ENCODE measurements at regions not wholly inside any gene's neighbourhood (a gene's known extent, or its start where the extent isn't known, plus 50 kb on each side); places are given as distances from the start of the nearest gene placed in this dataset.

DNA sequence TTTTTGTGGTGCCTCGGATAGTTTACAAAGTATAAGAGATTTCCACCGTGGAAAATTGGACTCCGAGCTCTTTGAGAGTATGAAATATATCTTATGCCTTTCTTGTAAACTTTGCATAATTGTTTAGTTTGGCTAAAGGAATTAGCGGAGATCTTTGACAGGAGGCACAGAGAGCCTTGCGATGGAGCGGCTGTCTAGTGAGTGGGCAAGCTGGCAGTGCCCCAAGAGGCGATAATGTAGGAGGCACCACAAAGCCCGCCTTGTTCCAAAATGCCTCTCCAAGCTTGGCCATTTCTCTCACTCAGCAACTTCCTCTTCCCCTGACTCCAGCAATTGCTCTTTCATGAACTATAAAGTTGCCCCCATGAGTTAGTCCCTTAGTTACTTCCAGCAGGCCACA is 270.1 kb upstream of the PRICKLE1 start:
- no peak for DNase-seq (ENCODE audit: low read depth)

DNA sequence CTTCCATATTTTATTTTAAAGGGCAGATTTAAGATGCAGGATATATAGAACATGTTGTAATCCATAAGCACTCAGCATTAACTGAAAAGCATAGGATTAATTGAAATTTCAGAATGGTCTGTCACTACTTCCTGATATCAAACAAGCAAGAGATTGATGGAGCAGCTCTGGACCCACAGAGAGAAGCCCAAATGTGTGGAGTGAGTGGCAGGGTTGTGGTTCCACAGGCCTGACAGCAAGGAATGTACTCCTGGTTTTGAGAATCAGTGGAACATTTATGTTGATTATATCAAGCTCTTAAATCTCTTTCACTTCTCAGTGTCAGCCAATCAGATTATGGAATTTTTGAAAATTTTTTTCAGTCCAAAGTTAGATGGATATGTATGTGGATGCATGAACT is 267.6 kb upstream of the PRICKLE1 start:
- no peak for DNase-seq (ENCODE audit: low read depth)

DNA sequence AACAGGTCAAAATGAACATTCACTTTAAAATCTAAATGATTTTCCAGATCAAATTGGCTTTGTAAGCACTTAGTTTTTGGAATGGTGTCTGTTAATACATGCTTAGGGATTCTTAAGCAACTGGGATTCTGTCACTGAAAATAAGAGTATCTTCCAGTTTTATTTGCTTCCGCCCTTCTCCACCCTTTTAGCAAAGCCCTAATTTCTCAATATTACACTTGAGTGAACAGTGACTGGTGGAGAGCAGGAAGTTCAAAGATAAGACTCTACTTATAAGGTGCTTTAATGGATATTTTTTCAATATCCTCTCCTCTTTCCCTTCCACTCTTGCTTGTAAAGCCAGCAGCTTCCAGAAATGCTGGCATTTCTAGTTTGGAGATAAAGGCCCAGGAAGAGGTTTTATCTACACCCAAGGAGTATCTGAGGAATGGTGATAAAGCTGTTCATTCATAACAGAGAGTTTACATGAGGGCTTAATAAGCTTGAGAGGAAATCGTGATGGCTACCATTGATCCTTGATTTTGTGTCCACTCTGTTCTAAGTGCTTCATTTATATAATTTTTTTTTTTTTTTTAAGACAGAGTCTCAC is 265.9 kb upstream of the PRICKLE1 start:
- DNase-seq (ENCODE audit: low read depth) = no peak

DNA sequence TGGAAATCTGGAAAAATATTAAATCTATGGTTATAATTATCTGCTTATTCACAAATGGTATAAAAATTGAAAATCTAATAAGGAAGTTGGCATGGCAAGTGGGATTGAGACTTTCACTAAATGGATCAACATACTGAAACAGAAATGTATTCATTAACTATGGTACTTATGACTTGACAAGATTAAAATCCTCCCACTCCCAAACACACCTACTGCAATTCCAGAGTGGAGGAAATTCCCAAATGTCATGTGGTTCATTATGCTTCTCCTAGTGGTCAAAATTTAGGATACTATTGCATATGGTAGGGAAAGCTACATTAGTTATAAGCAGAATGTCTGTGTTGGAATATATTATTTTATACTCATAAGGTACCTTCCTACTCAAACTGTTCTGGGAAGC is 265.3 kb upstream of the PRICKLE1 start:
- DNase-seq (ENCODE audit: low read depth) = no peak

DNA sequence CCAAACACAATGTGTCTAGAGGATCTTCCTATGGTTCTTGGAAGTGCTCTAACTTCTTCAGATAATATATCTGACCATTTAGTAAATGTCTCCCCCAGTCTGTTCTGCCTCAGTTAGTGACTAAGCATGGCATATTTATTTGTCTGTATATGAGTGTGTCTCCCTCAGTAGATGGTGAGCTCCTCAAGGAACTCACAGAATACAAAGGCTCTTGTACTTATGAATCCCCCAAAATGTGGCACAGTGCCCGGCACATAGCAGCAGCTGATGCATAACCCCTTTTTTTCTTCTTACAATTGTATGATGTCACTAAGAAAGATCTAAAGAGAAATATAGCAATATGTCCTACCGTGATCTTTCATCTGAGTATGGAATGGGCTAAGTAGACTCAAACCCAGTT is 264.7 kb upstream of the PRICKLE1 start:
- no peak for DNase-seq (ENCODE audit: low read depth)

DNA sequence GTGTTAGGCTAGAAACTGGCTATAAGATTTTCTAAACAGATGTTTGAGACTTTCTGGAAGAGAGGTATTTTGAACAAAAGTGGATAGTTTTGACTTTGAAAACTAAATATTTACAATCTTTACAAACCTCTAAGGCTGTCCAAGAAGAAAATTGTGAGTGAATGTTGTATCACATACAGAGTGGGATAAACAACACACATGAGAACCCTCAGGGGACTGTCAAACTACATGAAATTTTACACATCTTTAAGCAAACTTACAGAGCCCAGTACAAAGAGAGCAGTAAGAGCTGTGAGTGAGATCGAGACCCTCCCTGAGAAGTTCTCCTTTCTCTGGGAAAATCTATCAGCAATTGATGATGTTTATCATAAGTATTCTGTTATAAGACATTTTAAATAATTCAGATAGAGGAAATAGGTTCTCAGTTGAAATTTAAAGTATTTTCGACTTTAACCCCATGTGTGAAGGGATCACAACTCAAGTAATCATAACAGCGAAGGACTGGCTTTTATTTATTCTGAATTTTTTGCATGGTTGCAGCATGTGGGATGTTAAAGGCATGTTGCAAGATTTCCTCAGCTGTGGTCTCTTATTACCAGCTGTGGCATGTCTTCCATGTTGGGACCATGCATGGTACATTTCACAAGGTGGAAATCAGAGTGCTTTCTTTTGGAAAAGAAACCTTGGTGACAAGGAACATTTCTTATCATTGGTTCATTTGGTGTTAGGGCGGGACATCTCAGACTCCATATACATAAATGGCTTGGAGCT is 264.0 kb upstream of the PRICKLE1 start:
- no peak for DNase-seq (ENCODE audit: low read depth)

DNA sequence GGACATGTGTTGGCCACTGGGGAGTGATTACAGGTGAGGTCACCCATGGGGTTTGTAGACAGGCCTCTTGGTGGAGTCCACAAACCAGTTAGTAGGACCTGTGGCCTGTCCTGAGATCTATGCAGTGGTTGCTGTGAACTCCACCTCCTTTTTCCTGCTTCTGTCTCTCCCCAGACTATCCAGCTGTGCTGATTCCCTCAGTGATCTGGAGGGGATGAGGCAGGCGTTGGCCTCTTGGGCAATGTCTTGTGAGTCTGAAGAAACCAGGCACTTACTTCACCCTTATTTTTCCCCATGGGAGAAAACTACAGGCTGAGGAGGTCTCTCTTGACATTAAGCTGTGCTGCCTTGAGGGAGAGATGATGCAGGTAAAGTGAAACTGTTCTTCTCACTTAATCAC is 257.2 kb upstream of the PRICKLE1 start:
- DNase-seq (ENCODE audit: low read depth) = no peak

DNA sequence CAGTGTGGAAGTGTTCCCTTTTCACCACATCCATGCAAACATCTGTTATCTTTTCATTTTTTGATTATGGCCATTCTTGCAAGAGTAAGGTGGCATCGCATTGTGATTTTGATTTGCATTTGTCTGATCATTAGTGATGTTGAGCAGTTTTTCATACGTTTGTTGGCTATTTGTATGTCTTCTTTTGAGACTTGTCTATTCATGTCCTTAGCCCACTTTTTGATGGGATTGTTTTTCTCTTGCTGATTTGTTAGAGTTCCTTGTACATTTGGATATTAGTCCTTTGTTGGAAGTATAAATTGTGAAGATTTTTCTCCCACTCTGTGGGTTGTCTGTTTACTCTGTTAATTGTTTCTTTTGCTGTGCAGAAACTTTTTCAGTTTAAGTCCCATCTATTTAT is 244.5 kb upstream of the PRICKLE1 start:
- DNase-seq (ENCODE audit: low read depth) = no peak

DNA sequence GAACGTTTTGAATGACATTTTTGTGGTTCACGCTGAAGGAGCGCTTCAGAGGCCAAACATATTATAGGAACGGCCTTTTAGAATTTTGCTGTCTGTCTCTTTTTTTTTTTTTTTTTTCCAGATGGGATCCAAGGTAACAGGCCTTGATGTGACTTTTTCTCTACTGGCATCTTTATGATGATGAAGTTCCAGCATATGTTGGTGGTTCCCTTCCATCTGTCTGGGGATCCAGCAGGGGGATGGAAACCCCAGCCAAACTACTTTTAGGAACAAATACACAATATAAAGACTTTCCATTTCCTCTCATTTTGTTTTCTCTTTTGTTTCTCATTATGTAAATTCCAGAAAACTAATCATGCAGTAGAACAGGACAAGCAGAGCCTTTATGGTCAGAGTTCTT is 239.3 kb upstream of the PRICKLE1 start:
- no peak for DNase-seq (ENCODE audit: low read depth)

DNA sequence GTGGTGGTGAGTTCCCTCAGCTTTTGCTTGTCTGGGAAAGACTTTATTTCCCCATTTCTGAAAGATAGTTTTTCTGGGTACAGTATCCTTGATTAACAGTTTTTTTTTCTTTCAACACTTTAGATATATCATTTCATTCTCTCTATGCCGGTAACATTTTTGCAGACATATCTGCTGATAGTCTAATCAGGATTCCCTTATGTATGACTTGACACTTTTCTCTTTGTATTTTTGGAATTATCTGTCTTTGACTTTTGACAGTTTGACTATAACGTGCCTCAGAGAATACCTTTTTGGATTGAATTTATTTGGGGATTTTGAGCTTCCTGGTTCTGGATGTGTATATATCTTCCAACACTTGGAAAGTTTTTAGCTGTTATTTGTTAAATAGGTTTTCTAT is 234.8 kb upstream of the PRICKLE1 start:
- DNase-seq (ENCODE audit: low read depth) = no peak

DNA sequence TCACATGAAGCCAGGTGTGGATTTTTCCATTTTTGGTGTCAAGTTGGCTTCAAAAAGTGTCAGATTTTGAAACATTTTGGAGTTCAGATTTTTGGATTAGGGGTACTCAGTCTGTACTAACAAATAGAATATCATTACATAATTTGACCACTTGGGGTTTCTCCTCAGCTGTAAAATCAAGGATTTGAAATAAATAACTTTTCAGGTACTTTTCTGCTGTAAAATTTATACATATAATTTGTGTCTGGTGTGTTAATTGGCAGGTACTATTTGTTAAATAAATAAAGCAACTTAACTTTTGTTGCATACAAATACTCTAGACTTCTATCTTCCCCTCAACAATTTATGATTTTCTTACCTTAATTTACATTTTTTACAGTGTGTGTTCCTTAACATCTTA is 234.1 kb upstream of the PRICKLE1 start:
- no peak for DNase-seq (ENCODE audit: low read depth)

DNA sequence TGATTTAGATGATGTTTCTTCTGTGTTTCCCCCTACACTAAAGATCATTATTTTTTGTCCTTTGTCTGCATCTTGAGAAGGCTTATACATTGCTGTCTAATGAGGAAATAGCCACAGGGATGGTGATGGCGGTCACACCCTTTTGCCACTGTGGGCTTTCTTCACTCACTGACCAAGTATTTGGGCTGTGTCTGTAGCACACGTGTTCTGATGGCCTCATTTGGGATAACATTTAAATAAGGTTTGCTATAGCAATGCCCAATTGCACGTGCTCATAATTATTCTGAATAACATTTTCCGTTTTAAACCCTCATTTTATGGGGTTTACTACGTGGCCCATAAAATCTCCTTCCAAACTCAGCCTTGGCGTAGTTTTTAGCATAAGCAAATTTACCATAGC is 230.3 kb upstream of the PRICKLE1 start:
- peak; percentile 42 for DNase-seq (ENCODE audit: low read depth)

DNA sequence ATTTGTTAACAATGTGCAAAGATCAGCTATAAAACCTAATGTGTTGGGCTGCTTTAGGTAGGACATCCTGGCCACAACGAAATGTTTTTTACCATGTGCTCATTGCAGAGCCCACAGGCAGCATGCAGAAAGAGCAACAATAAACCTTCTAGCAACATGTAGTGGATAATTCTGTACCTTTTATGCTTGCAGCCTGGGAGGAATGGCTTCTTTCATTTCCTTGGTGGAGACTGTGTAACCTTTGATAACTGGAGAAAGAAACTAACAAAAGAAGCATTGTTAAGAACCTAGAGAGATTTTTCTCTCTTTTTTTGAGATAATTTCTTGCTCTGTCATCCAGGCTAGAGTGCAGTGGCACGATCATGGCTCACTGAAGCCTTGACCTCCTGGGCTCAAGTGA is 225.5 kb upstream of the PRICKLE1 start:
- no peak for DNase-seq (ENCODE audit: low read depth)

DNA sequence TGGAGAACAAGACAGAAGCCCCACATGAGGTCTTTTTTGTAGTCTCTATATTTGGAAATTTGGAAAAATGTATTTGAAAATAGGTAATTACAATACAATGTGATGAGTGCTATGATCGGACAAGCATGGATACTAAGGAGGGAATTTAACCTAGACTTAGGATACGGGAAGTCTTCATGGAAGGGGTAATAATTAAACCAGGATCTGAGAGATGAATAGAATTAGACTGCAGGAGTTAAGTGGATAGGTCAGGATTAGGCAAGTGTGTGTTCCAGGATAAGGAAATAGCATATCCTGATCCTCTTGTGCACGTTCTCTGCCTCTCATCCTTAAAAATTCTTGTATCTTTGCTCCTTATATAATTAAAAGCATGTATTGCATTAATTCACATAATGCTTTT is 223.3 kb upstream of the PRICKLE1 start:
- no peak for DNase-seq (ENCODE audit: low read depth)

DNA sequence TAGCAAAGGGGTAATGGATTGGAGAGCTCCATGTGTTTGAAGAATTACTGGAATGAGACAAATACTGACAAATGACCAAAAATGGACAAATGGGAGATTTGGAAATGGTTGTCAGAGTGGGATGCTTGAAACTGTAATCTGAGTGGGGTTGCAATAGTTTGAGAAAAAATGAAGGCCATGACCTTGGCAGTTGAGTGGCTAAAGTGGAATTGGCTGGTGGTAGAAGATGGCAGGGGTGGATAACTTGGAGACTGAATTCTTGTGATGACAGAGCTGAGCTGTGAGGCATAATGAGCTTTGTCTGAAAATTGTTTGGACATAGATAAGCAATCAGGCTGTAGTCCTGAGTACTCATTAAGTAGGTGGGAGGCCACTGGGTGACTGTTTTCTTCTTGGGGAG is 222.5 kb upstream of the PRICKLE1 start:
- DNase-seq (ENCODE audit: low read depth) = peak; percentile 84

DNA sequence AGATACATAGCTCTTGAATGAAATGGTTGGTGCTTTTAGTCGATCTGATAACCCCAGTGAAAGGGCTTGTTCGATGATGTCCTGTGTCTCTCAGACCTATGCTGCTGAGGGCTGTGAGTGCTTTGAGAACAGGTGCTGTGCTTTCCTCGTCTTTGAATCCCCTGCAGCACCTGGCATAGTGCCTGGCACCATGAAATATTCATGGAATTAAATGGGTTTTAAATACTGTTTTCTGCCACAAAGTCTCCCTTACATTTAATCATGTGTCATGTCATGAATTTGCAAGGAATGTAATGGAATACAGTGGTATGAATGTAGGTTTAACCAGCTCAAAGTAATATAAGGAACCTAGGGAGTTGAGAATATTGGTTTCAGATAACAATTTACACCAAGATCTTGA is 220.5 kb upstream of the PRICKLE1 start:
- peak; percentile 64 for DNase-seq (ENCODE audit: low read depth)

DNA sequence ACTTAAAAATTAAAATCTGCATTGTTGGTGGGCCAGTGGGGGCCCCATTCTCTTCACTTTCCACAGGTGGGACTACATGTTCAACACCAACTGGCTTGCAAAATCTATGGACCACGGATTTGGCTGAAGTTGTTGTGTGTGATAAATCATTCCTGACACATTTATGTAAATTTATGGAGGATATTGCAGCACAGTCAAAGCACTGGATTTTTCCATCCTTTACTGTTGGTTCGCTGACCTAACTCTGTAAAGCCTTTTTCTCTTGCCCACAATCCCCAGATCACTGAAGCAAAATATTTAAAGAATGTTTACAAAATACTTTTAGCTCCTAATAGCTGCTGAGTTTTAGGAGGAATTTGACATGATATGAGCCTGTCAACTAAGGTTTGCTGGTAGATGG is 219.7 kb upstream of the PRICKLE1 start:
- DNase-seq (ENCODE audit: low read depth) = peak; percentile 77

DNA sequence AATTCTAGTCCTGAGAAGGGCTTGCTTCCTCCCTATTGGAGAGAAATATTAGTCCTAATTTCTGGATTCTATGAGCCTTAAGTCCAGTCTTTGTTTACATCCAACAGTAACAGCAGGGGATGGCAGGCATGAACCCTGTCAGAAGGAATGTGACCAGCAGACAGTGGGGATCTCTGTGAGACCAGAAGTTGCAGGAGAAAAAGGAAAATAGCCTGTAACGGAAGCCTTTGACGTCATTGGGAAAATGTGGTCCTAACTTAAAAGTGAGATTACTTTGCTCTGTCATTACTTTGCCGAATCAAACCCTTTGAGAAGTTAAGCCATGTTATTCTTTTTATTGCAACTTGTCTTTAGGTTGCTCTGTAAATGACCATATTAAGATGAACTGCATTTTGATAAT is 218.2 kb upstream of the PRICKLE1 start:
- DNase-seq (ENCODE audit: low read depth) = no peak

DNA sequence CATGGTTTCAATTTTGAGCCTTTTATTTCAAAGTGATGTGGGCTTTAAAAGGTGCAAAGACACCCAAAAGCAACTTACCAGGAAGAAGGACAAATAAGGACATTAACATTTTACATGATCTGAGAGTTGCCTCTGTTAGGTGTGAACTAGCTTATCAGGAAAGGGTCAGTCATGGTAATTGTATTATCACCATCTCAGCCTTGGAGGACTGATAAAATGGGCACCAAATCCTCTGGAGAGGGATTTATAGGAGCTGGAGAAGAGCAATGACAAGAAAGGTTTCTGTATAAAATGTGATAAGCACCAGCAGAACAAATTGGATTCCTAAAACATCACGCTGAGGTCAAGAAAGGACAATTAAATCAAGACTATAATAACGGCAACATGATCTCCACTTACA is 217.7 kb upstream of the PRICKLE1 start:
- DNase-seq (ENCODE audit: low read depth) = no peak

DNA sequence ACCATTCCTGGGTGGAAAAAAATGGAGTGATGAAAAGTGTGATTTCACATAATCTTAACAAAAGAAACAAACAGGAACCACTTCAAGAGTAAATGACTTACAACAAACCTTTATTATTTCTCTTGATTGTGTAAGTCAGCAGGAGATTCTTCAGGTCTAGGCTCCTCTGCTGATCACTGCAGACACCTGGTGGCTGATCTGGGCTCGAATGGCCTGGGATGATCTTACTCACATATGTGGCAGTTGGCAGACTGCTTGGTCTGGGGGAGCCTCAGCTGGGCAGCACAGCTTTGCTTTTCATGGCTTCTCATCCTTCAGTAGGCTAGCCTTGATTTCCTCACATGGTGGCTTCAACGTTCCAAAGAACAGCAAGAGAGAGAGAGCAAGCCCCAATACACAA is 215.4 kb upstream of the PRICKLE1 start:
- no peak for DNase-seq (ENCODE audit: low read depth)

DNA sequence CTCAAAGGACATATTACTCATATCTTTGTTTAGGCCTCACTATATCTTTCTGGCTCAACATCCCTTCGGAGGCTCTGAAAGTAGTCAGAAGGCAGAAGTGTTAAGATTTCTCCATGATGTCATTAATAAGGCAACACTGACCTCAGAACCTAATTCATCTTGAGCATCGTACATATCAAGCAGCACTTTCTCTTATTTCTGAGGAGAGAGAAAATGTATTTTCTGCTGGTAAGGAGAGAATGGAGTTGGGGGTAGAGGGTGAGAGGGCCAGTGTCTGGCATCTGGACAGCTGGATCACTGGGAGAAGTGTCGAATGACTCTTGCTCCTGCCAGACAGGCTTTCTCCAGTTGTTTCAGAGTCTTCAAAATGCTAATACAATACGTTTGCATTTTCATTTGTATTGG is 213.2 kb upstream of the PRICKLE1 start:
- no peak for DNase-seq (ENCODE audit: low read depth)

DNA sequence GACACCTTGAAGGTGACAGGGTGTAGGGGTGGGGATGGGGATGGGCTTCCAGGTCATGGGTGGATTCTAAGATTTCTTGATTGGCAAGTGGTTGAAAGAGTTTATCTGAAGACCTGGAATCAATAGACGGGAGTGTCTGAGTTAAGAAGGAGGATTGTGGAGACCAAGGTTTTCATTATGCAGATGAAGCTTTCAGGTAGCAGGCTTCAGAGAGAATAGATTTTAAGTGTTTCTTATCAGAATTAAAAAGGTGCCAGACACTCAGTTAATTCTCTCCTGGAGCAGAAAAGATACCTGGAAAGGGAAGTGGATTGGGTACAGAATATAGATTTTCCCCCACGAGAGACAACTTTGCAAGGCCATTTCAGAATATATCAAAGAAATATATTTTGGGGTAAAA is 211.7 kb upstream of the PRICKLE1 start:
- no peak for DNase-seq (ENCODE audit: low read depth)

DNA sequence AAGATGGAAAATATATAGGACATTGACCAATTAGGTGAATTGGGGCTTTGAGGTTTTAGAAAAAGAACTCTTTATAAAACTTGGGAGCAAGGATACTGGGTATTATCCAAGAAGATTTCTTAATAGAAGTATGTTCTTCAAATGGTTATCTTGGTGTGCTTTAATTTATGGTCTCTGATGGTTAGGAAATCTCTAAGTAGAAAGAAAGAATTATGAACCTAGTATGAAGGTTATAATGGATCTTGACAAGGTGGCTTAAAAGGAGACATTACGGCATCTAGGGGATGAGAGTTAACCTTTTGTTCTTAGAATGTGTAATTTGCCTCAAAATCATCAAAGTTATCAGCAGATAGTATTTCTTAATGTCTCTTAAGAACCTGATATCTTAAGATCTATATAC is 210.4 kb upstream of the PRICKLE1 start:
- DNase-seq (ENCODE audit: low read depth) = no peak

DNA sequence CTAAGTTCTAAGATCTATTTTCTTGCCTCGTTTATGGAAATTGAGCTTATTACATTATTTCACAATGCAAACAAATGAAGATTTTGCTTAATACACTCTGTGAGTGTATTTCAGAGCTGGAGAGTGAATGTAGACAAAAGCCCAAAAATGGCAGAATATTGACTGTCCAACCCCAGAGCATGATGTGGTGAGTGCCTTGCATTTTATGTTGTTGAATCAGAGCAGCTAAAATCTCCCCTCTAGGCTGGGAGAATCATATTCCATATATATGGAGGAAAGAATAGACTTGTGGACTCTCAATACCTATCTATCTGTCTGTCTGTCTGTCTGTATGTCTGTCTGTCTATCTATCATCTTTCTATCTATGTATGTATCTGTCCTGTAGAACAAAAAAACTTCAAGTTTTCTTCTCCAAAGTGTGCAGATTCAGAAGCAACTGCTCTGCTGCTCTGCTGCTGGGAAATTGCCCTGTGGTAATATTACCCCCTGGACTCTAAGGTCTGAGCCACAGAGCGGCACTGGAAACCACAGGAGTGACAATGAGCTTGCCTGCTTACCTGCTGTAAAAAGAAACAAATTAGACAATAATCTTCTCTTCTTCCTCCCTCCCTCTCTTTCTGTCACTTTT is 209.4 kb upstream of the PRICKLE1 start:
- peak; percentile 82 for DNase-seq (ENCODE audit: low read depth)
